Raji (cell line): ENCODE measurements at regions not wholly inside any gene's neighbourhood (a gene's known extent, or its start where the extent isn't known, plus 50 kb on each side); places are given as distances from the start of the nearest gene placed in this dataset.

ENCODE experiments used
- POLR2A ChIP-seq: IDR thresholded peaks from 2 replicates; pipeline ENCODE4 v1.6.1; 2011; ENCODE audit warnings: low read depth, low read length, control low read depth; ENCODE audit not compliant: insufficient read depth

DNA sequence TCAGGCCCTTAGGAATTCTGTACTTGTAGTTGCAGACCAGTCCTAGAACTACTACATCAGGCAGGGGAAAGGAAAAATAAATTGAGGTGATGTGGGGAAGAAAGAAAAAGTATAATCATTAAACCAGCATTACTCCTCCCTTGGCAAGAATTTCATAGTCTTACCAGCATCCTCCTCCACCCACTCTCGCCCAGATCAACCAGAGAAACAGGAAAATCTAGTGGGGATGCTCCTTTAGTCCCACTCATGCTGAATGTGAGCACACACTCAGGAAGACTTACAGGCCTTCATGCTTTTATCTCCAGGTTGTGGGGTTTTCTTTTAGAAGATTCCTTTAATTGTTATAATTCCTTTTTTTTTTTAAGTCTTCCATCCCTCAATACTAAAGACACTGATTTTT lies 129.3 kb upstream of the CCDC150 start:
- TF ChIP-seq POLR2A: no peak

DNA sequence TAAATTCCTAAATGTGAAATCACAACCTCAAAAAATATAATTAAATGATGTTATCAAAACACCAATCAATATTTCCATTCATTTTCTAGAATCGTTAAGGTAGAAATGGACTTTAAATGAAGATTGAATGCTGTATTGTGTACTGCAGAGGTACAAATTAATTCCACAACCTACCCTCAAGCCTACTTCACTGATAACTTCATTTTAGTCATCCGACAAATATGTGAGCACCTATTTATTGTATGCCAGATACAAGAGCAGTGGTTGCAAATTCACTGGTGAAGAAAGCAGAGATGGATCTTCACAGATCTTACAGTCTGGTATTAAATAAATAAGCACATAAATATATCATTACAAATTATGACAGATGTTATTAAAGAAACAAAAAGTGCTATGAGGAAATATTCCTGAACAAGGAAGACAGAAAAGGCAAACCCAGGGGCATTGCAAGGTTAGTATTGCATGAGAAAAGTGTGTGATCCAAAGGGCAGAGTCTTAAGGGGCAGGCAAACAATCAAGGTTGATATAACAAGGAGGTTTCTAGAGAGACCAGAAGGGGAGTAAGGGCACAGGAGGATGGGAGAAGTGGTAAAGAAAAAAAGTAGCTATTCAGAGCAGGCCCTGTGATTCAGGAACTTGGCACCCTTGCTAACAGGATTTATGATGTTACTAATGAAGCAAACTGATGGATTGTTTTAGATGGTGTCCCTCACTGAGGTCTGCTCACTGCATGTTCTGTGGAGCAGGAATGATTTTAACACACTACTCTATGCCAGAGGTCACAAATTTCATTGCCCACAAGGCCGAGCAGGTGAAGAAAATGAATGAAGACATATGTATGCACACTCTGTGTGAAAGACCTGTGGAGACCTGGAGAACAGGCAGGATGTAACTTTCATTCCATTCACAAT lies 128.0 kb upstream of the CCDC150 start:
- TF ChIP-seq POLR2A: no peak

DNA sequence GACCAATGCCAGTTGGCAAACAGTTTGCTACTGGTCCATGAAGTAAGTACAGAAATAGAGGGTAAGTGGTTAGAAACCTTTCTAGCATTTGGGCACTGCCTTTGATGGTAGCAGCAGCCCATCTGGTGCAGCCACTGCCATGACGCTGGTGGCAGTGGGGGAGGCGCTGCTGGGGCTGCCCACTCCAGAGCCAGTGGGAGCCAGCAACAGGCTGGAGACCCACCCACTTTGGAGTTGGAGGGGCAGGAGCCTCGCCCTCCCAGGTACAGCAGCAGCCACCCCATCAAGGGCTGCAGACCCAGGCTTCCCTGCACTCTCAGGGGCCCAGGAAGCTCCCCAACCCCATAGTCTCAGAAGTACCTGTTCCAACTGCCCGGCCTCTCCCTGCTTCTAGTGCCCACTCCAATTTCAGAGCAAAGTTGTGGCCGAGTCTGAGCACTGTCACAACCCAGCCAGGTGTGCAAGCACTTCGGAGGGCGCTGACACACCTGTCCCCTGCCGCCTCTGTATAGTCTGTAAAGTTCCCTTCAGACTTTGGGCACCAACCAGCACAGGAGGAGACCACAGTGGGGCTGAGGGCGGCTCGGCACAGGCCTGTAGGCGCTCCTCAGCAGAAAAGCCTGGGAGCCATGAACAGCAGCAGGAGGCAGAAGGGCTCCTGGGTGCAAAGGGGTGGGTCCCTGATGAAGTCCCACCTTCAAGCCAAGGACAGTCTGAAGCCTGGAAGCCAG lies 125.6 kb upstream of the CCDC150 start:
- TF ChIP-seq POLR2A: no peak

DNA sequence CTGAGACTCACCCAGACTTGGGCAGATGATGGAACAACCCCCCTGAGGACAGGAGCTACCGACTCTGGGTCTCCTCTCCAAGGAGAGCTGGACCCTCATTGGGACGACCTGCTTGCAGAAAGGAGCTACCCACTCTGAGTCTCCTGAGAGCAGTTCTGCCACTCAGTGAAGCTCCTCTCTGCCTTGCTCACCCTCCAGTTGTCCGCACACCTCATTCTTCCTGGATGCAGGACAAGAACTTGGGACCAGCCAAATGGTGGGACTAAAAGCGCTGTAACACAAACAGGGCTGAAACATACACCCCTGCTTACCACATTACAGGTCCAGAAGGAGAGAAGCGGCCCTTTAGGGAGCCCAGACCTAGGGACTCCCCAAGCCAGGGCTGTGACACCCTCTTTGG lies 124.9 kb upstream of the CCDC150 start:
- no peak for TF ChIP-seq POLR2A

DNA sequence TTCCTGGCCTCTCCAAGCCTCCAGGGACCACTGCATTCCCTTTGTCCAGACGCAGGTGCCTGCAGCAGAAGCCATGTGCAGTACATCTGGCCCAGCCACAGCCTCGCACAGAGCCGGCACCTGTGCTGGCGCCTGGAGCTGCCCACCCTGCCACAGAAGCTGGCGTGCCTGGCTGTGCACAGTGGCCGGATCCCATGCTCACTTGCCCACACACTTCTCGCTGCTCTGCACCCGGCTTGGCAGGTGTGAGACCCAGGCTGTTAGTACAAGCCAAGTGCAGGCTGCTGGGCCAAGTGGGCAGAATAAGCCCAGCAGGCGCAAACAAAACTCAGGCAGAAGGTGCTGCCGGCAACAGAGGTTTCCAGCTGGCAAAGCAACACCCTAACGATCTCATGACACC lies 124.5 kb upstream of the CCDC150 start:
- no peak for TF ChIP-seq POLR2A

DNA sequence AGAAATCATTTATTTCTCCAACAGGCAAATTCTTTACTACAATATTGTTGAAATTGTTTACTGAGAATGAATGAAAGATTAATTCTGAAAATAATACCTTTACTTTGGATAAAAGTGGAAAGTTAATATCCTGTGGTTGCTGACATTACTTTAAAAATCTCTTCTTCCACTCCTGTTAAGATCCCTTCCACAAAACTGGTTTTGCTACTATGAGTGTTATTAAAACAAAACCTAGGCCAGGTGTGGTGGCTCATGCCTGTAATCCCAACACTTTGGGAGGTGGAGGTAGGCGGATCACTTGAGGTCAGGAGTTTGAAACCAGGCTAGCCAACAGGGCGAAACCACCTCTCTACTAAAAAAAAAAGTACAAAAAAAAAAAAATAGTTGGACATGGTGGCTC lies 123.9 kb upstream of the CCDC150 start:
- TF ChIP-seq POLR2A: no peak

DNA sequence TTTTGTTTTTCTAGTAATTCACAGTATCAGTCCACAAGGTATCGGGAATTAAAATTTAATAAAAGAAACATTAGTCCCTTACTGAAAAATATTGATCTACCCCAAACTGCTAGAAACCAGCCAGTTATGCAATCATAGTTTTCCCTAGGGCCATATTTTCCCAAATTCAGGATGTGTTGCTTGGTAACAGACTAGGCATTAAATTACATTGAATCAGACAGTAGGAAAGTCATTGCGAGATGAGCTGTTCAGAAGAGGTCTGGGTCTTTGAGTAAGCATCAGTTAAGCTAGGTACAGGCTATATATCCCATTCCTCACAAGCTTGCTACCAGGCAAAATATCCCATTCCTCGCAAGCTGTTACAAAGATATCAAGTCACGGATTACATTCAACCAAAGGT lies 123.0 kb upstream of the CCDC150 start:
- no peak for TF ChIP-seq POLR2A

DNA sequence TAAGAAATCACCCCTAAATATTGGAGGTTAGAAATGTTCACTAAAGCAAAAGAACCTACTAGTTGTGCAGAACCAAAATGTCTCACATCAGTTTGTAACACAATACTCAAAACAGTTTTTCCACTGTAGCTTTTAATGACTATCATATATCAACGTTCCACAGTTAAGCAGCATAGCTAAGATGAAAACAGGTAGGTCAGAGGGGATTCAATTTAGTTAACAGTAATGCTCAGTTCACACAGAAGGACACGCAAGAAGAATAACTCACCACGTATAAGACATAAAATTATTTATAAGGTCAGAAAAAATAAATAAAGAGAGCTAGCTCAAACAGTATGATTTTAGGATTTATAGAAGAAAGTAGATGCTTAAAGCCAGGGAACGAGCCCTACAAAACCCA lies 118.9 kb upstream of the CCDC150 start:
- TF ChIP-seq POLR2A: no peak

DNA sequence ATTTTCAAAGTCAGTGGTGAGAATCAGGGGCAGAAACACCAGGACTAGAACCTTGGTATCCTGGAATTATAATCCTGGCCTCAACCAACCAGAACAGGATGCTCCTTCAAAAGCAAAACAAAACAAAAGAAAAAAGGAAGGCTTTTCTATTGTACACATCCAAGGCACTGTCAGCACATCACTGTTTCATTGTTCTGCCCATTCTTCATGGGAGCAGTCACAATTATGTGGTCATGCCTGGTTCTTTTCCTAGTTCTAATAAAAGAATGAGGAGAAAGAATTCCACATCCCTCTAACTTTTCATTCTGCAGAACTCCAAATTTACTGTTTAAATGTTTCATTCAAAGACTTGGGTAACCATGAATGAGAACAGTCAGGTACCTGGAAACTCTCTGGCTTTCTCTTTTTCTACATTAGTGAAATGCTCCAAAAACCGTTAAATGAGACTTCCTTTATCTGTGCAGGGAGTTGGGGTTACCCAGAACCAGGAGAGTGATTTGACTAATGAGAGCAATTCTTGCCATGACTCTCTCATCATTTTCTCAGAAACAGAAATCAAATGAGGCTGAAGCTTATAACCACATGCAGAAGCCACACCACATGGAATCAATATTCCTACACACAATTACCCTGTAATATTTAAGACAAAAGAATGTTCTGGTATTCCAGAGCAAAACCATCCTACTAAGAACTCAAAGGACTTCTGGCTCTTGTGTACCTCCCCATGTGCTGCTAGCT lies 110.9 kb upstream of the CCDC150 start:
- no peak for TF ChIP-seq POLR2A

DNA sequence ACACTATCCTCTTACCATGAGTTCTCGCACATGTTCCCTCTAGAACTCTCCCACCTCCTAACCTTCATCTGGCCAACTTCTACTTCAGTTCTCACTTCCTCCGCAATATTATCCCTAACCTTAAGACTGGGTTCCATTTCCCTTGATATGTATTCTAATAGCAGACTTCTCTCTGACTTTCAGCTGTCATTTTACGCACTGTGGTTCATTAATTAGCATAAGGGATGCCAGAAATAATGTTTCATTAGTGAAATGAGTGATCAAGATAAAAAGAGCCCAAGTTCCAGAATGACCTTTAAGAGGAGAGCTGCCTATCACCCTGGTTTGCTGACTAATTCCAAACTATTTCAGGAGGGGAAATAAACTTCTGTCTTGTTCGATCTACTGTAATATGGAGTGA lies 108.6 kb upstream of the CCDC150 start:
- no peak for TF ChIP-seq POLR2A

DNA sequence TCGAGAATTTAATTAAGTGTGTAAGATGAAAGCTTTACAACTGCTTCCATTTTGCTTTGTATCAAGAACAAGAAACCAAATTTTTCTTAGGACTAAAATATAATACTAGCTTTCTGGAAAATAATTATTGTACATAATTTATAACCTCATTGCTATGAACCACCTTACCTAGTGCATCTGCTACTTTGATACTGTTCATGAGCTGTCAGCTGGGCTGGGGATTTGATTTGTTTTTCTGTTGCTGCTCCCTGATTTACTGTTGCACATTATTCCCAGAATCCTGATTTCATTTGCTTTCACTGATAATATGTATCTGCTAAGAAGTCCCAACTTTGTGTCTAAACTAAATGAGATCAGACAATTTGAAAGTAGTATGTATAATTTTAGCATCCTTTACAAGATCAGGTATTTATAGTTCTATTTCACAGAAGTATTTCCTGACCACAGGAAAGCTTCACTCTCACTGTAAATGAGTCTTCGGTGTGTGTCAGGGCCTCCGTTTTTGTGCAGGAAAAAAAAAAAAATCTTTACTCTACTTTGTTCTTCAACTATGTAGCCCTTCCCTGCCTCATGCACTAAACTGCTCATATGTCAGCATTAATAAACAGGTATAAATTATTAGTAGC lies 105.6 kb upstream of the CCDC150 start:
- TF ChIP-seq POLR2A: no peak

DNA sequence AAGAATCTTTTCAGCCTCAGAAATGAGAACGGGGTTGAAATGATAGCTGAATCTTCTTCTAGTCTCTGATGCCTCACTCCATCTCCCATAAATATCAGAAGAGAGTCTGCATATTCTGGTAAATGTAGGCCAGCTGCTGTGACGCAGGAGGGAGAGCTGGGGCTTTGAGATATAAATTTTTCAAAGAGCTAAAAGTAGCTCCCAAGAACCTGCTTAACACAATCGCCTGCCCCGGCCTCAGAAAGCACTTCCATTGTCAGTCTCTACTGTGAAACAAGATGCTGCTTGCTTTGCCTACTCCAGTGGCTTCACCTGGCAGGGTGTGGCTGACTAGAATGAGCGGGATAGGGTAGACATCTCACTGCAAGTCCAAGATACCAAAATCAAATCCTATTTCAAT lies 105.0 kb upstream of the CCDC150 start:
- TF ChIP-seq POLR2A: no peak

DNA sequence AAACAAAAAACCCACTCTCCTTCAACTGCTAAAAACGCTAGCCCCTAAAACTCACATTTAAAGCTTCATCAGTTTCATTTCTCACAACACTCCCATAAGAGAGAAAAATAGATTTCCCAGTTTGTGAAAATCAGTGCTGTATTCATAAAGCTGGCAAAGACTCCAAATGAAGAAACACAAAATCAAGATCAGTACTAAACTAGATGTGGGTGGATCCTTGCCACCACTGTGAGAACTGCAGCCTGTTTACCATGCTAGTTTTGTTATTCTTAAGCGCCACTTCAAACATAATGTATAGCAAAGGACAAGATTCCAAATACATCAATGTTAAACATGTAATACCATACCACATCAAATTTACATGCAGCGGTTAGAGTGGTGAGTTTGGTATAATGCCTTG lies 104.5 kb upstream of the CCDC150 start:
- TF ChIP-seq POLR2A: no peak

DNA sequence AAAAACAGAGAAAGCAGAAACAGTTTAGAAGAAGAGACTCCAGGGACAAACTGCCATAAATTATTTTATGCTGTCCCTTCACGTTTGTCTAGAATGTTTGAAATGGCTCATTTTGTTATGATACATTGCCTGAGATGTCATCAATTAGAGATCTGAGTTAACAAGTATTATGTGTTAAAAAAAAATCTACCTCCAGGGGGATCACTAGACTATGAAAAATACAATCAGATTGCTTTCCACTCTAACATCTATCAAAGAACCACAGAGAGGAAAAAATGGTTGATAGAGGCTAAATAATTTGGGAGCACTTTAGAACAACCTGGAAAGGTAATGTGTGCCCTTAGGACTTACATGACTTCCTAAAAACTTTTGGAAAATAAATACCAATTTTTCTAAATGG lies 103.8 kb upstream of the CCDC150 start:
- no peak for TF ChIP-seq POLR2A

DNA sequence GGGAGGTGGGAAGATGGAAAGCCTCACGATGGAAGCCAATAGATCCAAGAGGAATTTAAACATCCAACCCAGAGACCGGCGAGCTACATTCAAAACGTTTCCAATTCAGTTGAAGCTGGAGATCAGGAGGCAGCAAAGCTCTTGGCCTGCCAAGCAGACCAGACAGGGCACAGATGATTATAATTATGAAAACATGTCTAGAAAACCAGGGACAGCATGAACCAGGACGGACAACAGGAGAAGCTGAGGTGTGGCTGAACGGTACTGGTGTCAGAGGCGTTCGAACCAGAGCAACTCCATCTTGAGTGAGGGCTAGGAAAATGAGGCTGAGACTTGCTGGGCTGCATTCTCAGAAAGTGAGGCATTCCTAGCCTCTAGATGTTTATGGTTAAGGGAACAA lies 102.2 kb upstream of the CCDC150 start:
- TF ChIP-seq POLR2A: no peak
